GM23338 (cell line): ENCODE measurements at regions not wholly inside any gene's neighbourhood (a gene's known extent, or its start where the extent isn't known, plus 50 kb on each side); places are given as distances from the start of the nearest gene placed in this dataset.

Experiments
- ATAC-seq: fragments of 200-7000 bp; cut with Tn5 transposase; 3 replicates; pipeline ENCODE4 v1.9.1; 2020
- DNase-seq: peaks from one replicate; pipeline ENCODE4 v3.0.0-alpha.2; 2015; ENCODE audit warnings: low spot score
- H2AFZ ChIP-seq: fragments of 200-600 bp; sonication (generic); 2 replicates; pipeline ENCODE4 v1.8.0; 2016; ENCODE audit warnings: antibody characterized with exemption, mild to moderate bottlenecking, moderate library complexity
- H3F3A ChIP-seq: fragments of 200-600 bp; sonication (generic); replicated peaks from 2 replicates; pipeline ENCODE4 v1.8.0; 2017; ENCODE audit warnings: antibody characterized with exemption, mixed run types, low read depth
- H3K27ac ChIP-seq: fragments of 200-600 bp; sonication (generic); 2 replicates; pipeline ENCODE4 v1.6.1; 2016; ENCODE audit warnings: low read depth
- H3K27me3 ChIP-seq: fragments of 200-600 bp; sonication (generic); 2 replicates; pipeline ENCODE4 v1.8.0; 2016; ENCODE audit warnings: mild to moderate bottlenecking, mixed run types, moderate library complexity; ENCODE audit not compliant: insufficient read depth
- H3K36me3 ChIP-seq: fragments of 200-600 bp; sonication (generic); 2 replicates; pipeline ENCODE4 v1.8.0; 2016; ENCODE audit warnings: mild to moderate bottlenecking; ENCODE audit not compliant: insufficient read depth
- H3K4me1 ChIP-seq: fragments of 200-600 bp; sonication (generic); 2 replicates; pipeline ENCODE4 v1.8.0; 2016; ENCODE audit warnings: mild to moderate bottlenecking, moderate library complexity; ENCODE audit not compliant: insufficient read depth
- H3K4me2 ChIP-seq: fragments of 200-600 bp; sonication (generic); 2 replicates; pipeline ENCODE4 v1.7.1; 2017; ENCODE audit warnings: mixed run types
- H3K4me3 ChIP-seq: fragments of 200-600 bp; sonication (generic); 2 replicates; pipeline ENCODE4 v1.6.1; 2016; ENCODE audit warnings: mixed run types
- H3K79me2 ChIP-seq: fragments of 200-600 bp; sonication (generic); replicated peaks from 2 replicates; pipeline ENCODE4 v1.8.0; 2017; ENCODE audit warnings: mild to moderate bottlenecking; ENCODE audit not compliant: insufficient read depth
- H3K9me2 ChIP-seq: fragments of 200-600 bp; sonication (generic); 2 replicates; pipeline ENCODE4 v1.8.0; 2017; ENCODE audit not compliant: insufficient read depth
- H4K20me1 ChIP-seq: fragments of 200-600 bp; sonication (generic); replicated peaks from 2 replicates; pipeline ENCODE4 v1.8.0; 2017; ENCODE audit warnings: mild to moderate bottlenecking; ENCODE audit not compliant: insufficient read depth
- H3K27ac Mint-ChIP-seq: 2 replicates; pipeline ENCODE4 v1.8.0; 2020; ENCODE audit warnings: inconsistent platforms, mild to moderate bottlenecking, moderate library complexity, mixed read lengths
- H3K27me3 Mint-ChIP-seq: 3 replicates; pipeline ENCODE4 v1.8.0; 2022; ENCODE audit warnings: low read depth, mild to moderate bottlenecking, moderate library complexity, mixed read lengths, inconsistent platforms; ENCODE audit not compliant: insufficient read depth, poor library complexity
- H3K36me3 Mint-ChIP-seq: 3 replicates; pipeline ENCODE4 v1.8.0; 2021; ENCODE audit warnings: low read depth, mild to moderate bottlenecking, inconsistent platforms, moderate library complexity, mixed read lengths
- H3K4me1 Mint-ChIP-seq: 3 replicates; pipeline ENCODE4 v1.8.0; 2020; ENCODE audit warnings: mild to moderate bottlenecking, inconsistent platforms, mixed read lengths
- H3K4me3 Mint-ChIP-seq: 3 replicates; pipeline ENCODE4 v1.8.0; 2021; ENCODE audit warnings: moderate library complexity, mild to moderate bottlenecking, inconsistent platforms, mixed read lengths
- H3K9me3 Mint-ChIP-seq: 3 replicates; pipeline ENCODE4 v1.8.0; 2020; ENCODE audit warnings: moderate library complexity, mild to moderate bottlenecking, inconsistent platforms, mixed read lengths
- CTCF ChIP-seq, 2 experiments: fragments of 200-600 bp in 1 of 2; sonication (generic) in 1 of 2; conservative IDR thresholded peaks; 2 replicates each; pipeline versions ENCODE4 v1.5.1 to v1.6.1; 2016 to 2017; ENCODE audit warnings: antibody characterized with exemption in 2 of 2, low read depth in 2 of 2, mild to moderate bottlenecking in 2 of 2, moderate library complexity in 1 of 2
- ETS1 ChIP-seq: IDR thresholded peaks from 2 replicates; pipeline ENCODE4 v1.6.1; 2016; ENCODE audit warnings: antibody characterized with exemption
- EZH2 ChIP-seq: fragments of 200-600 bp; sonication (generic); IDR thresholded peaks from one replicate; pipeline ENCODE4 v1.8.0; 2017; ENCODE audit warnings: antibody characterized with exemption, mild to moderate bottlenecking, low read depth; ENCODE audit not compliant: unreplicated experiment
- EZH2phosphoT487 ChIP-seq: fragments of 200-600 bp; sonication (generic); IDR thresholded peaks from one replicate; pipeline ENCODE4 v1.8.1; 2018; ENCODE audit warnings: antibody characterized with exemption; ENCODE audit not compliant: unreplicated experiment
- JUNB ChIP-seq: IDR thresholded peaks from one replicate; pipeline ENCODE4 v1.6.1; 2016; ENCODE audit warnings: antibody characterized with exemption; ENCODE audit not compliant: unreplicated experiment
- REST ChIP-seq: IDR thresholded peaks from one replicate; pipeline ENCODE4 v1.6.1; 2018; ENCODE audit warnings: antibody characterized with exemption; ENCODE audit not compliant: unreplicated experiment
- ZNF114 ChIP-seq: fragments of 250-450 bp; sonication (Bioruptor Pico); IDR thresholded peaks from 2 replicates; pipeline ENCODE4 v1.5.0; 2020; ENCODE audit warnings: mild to moderate bottlenecking, moderate library complexity
- ZNF331 ChIP-seq: fragments of 250-450 bp; sonication (Bioruptor Pico); IDR thresholded peaks from 2 replicates; pipeline ENCODE4 v1.5.0; 2020; ENCODE audit warnings: low read depth, mild to moderate bottlenecking, moderate library complexity

- no peaks in the 10 kb centered on the region for H3F3A ChIP-seq
- DNase-seq (no peak), ATAC-seq (no peak)
- no peak overlapping the region for H3K27ac ChIP-seq
- H3K27me3 ChIP-seq: no peaks in the 10 kb centered on the region
- TF ChIP-seq ZNF114 (no peak), EZH2 (no peak), ETS1 (no peak), REST (no peak), JUNB (no peak), CTCF (conservative IDR thresholded peaks at IDR 0.05; ENCODE audit: low read depth in 2 of 2) (no peak)
- peak overlapping the region; percentile 74; the same call in 1 of the 2 replicates for H2AFZ ChIP-seq
- Mint-ChIP-seq H3K9me3 (no peaks in the 10 kb centered on the region), H3K36me3 (no peaks in the 10 kb centered on the region), H3K4me1 (no peaks in the 10 kb centered on the region), H3K4me3 (no peak overlapping the region), H3K27me3 (no peaks in the 10 kb centered on the region), H3K27ac (no peak overlapping the region)
- H3K9me2 ChIP-seq: no peaks in the 10 kb centered on the region; the same call in 1 of the 2 replicates
- H3K4me3 ChIP-seq: no peak overlapping the region
- no peaks in the 10 kb centered on the region for H3K79me2 ChIP-seq
- no peak overlapping the region for H3K4me2 ChIP-seq
- H3K36me3 ChIP-seq: no peaks in the 10 kb centered on the region
- no peaks in the 10 kb centered on the region for H3K4me1 ChIP-seq
- H4K20me1 ChIP-seq: no peaks in the 10 kb centered on the region
These were observed 398.8 kb upstream of the TMEFF2 start for GRCh38 chr2:192593561-192593960.

GRCh38 chr2:192591617-192592016 is 396.9 kb upstream of the TMEFF2 start:
- H3K4me3 Mint-ChIP-seq: no peak overlapping the region
- no peak for TF ChIP-seq ZNF331 (CRISPR knock-in tag)
- TF ChIP-seq REST: no peak
- TF ChIP-seq EZH2: no peak
- TF ChIP-seq JUNB: no peak
- TF ChIP-seq EZH2phosphoT487: no peak

More at GRCh38 chr2:192591617-192592016, 396.9 kb upstream of the TMEFF2 start:
- Mint-ChIP-seq H3K36me3 (no peaks in the 10 kb centered on the region), H3K9me3 (no peaks in the 10 kb centered on the region), H3K27ac (no peak overlapping the region), H3K4me1 (no peaks in the 10 kb centered on the region), H3K27me3 (no peaks in the 10 kb centered on the region)
- Histone ChIP-seq H3K36me3 (no peaks in the 10 kb centered on the region), H3F3A (no peaks in the 10 kb centered on the region), H3K27ac (no peak overlapping the region), H2AFZ (no peak overlapping the region), H3K27me3 (no peaks in the 10 kb centered on the region), H4K20me1 (no peaks in the 10 kb centered on the region), H3K79me2 (no peaks in the 10 kb centered on the region), H3K4me3 (no peak overlapping the region), H3K4me1 (no peaks in the 10 kb centered on the region), H3K9me2 (no peaks in the 10 kb centered on the region; the same call in 1 of the 2 replicates), H3K4me2 (no peak overlapping the region)
- ATAC-seq (no peak), DNase-seq (no peak)
